ENCODE measurements at regions not wholly inside any gene's neighbourhood (a gene's known extent, or its start where the extent isn't known, plus 50 kb on each side); places are given as distances from the start of the nearest gene placed in this dataset.

DNA sequence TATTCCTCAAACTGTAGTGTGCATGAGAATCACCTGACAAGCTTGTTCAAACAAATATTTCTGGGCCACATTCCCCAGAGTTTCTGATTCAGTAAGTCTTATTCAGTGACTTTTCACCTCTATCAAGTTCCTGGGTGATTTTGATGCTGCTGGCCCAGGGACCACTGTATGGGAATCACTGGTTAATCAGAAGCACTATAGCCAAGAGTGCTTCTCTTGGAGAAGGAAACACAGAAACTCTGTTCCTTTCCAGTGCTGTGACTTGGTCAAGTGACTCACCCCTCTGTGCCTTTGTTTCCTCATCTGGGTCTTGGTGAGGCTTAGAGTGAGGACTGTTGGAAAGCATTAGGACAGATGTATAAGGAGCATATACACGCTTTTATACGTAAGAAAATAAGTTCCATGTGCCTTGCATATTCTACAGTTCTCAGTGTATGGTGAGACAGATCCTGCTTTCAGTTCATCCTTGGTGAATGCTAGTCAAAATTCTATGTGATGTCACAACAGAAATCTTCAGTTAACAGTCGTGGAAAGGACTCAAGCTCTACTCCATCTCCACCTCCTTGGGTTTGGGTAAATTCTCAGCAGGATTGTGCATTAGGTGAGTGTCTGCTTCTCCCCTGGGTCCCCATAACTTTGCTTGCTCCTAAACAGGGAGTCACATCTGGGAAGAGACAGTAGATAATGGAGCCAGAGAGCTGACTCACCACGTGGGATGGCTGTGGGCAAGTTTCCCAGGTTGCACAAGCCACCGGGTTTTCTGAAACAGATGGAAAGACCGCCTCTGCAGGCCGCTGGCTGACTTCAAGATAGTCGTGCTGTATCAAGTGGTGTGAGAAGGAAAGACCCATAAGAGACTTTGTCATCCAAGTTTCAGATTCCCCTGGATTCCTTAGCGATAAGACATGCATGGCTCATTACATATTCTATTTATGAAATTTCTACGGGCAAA is 117.0 kb downstream of the NXNL2 start:
- no peak overlapping the region for H4K5ac ChIP-seq (ENCODE audit: insufficient read length, low read depth, low read length)
- H3K4me2 ChIP-seq (ENCODE audit: insufficient read depth, insufficient read length, low read length) = no peak overlapping the region
- H2BK12ac ChIP-seq (ENCODE audit: insufficient read length, low read depth, low read length) = no peak overlapping the region
- no peaks in the 10 kb centered on the region for H3K79me2 ChIP-seq (ENCODE audit: insufficient read depth, low read length)
- H3K4me1 ChIP-seq (ENCODE audit: insufficient read depth, low read length) = no peaks in the 10 kb centered on the region
- no peak overlapping the region for H3K27ac ChIP-seq (ENCODE audit: insufficient read length, low read depth, low read length)
- H3K56ac ChIP-seq (ENCODE audit: insufficient read length, low read depth, low read length) = no peak overlapping the region
- no peak overlapping the region for H3K23ac ChIP-seq (ENCODE audit: insufficient read length, low read depth, low read length)
- H3T11ph ChIP-seq (ENCODE audit: low read length) = no peak overlapping the region
- H3K4ac ChIP-seq (ENCODE audit: low read depth, low read length) = no peak overlapping the region
- no peaks in the 10 kb centered on the region for H3K9me3 ChIP-seq (ENCODE audit: control insufficient read depth, low read depth, low read length)
- H2AFZ ChIP-seq (ENCODE audit: low read length) = no peak overlapping the region
- WGBS (ENCODE audit: extremely low coverage, insufficient read length, low lambda C conversion rate) = no CpG with 5 or more reads among the region's 10 CpGs
- H4K20me1 ChIP-seq (ENCODE audit: control insufficient read depth, insufficient read depth, insufficient read length) = no peaks in the 10 kb centered on the region
- no peak overlapping the region for H3K14ac ChIP-seq (ENCODE audit: insufficient read depth, low read length)
- Mint-ChIP-seq H3K36me3 (ENCODE audit: insufficient read depth in 1 of 3, low read depth in 3 of 3) (peaks cover 0 to 8% (median 0%) of the 10 kb centered on the region in 3 experiments; a peak in 2 of 7 replicates), H3K4me3 (no peak overlapping the region), H3K27ac (no peak overlapping the region), H3K9me3 (peaks cover 5 to 7% of the 10 kb centered on the region in 2 experiments), H3K4me1 (peaks cover 7 to 8% of the 10 kb centered on the region in 2 experiments), H3K27me3 (ENCODE audit: low read depth) (no peaks in the 10 kb centered on the region)
- H4K91ac ChIP-seq (ENCODE audit: insufficient read length, low read depth, low read length) = no peak overlapping the region
- H2BK20ac ChIP-seq (ENCODE audit: low read depth, low read length, poor library complexity, severe bottlenecking) = no peak overlapping the region
- no peak overlapping the region for H2BK5ac ChIP-seq (ENCODE audit: insufficient read length, low read length)
- TF ChIP-seq, protein P1, sequence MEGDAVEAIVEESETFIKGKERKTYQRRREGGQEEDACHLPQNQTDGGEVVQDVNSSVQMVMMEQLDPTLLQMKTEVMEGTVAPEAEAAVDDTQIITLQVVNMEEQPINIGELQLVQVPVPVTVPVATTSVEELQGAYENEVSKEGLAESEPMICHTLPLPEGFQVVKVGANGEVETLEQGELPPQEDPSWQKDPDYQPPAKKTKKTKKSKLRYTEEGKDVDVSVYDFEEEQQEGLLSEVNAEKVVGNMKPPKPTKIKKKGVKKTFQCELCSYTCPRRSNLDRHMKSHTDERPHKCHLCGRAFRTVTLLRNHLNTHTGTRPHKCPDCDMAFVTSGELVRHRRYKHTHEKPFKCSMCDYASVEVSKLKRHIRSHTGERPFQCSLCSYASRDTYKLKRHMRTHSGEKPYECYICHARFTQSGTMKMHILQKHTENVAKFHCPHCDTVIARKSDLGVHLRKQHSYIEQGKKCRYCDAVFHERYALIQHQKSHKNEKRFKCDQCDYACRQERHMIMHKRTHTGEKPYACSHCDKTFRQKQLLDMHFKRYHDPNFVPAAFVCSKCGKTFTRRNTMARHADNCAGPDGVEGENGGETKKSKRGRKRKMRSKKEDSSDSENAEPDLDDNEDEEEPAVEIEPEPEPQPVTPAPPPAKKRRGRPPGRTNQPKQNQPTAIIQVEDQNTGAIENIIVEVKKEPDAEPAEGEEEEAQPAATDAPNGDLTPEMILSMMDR (conservative IDR thresholded peaks at IDR 0.05) = no peak
- H4K8ac ChIP-seq (replicated peaks; ENCODE audit: insufficient read length, low read depth, low read length) = no peak overlapping the region
- H2AK5ac ChIP-seq (ENCODE audit: insufficient read length, low read length) = no peak overlapping the region
- H2BK15ac ChIP-seq (ENCODE audit: low read depth, low read length) = no peak overlapping the region
- no peak overlapping the region for H3K18ac ChIP-seq (ENCODE audit: insufficient read length, low read depth, low read length)
- H3K79me1 ChIP-seq (ENCODE audit: insufficient read depth, low read depth, low read length, poor library complexity, severe bottlenecking) = no peaks in the 10 kb centered on the region
- H3K23me2 ChIP-seq (ENCODE audit: insufficient read length, low read depth, low read length, poor library complexity, severe bottlenecking) = no peaks in the 10 kb centered on the region
- H2BK120ac ChIP-seq (ENCODE audit: low read depth, low read length, poor library complexity, severe bottlenecking) = no peak overlapping the region
- no peaks in the 10 kb centered on the region for H3K27me3 ChIP-seq (ENCODE audit: insufficient read depth, low read length)
- no peak overlapping the region for H3K9ac ChIP-seq (ENCODE audit: extremely low read depth, insufficient read length, low read length)
- no peak for DNase-seq

Measured in H9 (cell line).